HL-60/S4 treated with retinoic acid at 250 ng/mL for 4 days and 3 days (cell line): ENCODE measurements at regions not wholly inside any gene's neighbourhood (a gene's known extent, or its start where the extent isn't known, plus 50 kb on each side); places are given as distances from the start of the nearest gene placed in this dataset.

Source experiments
- in situ Hi-C: fragments of 300-500 bp; cut with MboI; formaldehyde crosslinking; loops from 2 replicates; pipeline ENCODE4 v1.7.0; 2022; ENCODE audit warnings: low sequenced_read_pairs

GRCh38 chr9:87148331-87149104 lies 201.2 kb upstream of the GAS1 start:
- in situ Hi-C loops = no loop called here

DNA sequence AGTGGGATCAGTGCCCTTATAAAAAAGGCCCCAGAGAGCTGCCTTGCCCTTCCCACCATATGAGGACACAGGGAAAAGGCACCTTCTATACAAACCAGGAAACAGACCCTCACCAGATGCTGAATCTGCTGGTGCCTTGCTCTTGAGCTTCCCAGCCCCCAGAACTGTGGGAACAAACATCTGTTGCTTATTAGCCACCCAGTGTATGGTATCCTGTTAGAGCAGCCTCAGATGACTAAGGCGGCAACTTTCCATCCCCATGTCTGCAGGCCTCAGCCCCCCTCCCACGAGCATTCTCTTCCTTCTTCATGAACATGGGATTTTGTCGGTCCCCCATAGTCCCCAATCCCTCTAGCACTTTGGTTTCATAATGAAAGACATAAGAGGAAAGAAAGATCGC lies 202.5 kb upstream of the GAS1 start:
- in situ Hi-C loops = no loop called here

DNA sequence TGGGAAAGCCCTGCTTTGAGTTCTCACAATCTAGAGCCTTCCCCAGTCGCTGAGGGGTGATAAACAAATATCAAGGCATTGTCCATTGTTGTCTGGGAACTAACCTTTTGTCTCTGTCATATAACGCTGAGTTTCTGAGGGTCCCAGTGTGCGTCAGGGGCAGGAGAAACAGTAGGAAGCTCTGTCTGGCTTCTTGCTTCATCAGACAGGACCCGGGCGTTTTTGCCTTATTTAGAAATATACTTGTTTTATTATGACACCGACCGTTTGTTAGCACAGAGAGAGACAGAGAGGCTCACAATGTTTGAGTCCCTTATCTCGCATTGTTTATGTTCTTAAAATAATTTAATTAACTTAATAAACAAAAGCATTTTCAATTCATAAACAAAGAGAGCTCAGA lies 204.9 kb upstream of the GAS1 start:
- in situ Hi-C loops = no loop called here

DNA sequence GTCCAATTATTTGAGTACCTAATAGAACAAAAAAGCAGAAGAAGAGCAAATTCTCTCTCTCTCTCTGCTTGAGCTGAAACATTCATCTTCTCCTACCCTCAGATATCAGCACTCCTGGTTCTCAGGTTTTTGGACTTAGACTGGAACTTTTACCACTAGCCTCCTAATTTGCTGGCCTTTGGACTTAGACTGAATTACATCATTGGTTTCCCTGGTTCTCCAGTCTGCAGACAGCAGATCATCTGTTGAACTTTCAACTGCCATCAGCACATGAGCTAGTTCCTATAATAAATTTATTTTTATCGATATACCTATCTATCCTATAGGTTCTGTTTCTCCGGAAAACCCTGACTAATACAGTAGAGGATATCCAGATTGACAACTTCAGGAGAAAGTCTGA lies 208.9 kb upstream of the GAS1 start:
- in situ Hi-C loops = no loop called here

- in situ Hi-C loops = no loop called here
Measured at GRCh38 chr9:87157366-87158031, 210.2 kb upstream of the GAS1 start.

- in situ Hi-C loops = no loop called here
Measured at GRCh38 chr9:87158765-87159164, 211.5 kb upstream of the GAS1 start.

DNA sequence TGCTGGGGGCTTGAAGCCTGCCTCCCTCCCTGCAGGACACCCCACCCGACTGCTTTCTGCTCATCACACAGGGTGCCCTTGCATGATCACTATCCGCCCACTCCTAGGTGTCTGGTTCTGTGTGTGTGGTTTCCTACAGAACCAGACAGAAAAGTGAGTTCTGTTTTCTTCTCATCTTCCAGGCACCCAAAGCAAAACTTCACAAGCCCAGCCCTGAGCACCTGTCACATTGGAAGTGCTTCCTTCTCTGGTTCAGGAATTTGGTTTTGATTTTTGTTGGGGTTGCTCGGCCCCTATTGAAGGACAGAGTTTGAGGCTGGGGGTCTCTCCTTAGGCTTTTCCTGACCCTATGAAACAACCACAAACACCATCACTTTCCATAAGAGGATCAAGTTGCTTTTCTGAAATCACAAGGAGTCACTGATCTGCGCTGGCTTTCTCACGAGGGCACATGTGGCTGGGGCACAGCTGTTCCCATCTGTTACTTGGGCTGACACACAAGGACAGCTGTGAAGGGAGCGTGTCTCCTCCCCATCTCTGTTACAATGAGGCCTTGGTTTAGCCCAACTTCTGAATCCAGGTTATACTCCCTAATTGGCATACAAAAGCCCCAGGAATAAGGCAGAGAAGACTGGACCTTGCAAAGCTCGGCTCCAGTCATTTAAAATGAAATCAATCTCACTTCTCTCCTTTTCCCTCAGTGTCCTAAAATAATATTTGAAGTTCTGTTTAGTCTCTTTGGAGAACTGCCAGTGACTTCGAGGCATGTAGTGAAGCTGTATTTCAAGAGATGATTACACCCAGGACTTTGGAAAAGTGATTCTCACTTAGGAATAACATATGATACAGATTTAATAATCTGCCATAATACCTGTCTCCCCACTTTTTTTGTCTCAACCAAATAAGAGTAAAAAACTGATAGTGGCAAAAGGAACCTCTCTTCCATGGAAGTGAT lies 213.1 kb upstream of the GAS1 start:
- in situ Hi-C loops = no loop called here

DNA sequence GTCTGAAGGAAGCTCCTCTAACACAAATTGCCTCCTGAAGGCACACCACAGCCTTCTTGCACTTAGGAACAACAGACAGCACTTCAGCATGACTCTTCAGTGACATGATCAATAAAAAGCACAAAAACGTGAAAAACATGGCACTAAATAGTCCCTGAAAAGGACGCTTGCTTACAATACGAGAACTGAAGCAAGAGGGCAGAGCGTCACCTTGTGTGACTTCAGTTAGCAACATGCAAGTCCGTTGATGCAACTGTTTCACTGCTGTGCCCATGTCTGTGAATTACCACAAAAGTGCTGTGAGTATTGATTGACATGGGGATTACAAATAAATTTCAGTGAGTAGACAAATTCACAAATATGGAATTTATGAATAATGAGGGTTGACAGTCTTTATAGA lies 219.9 kb upstream of the GAS1 start:
- in situ Hi-C loops = no loop called here

GRCh38 chr9:87167582-87167981 lies 220.3 kb upstream of the GAS1 start:
- in situ Hi-C loops = no loop called here

- in situ Hi-C loops = no loop called here
Measured at GRCh38 chr9:87178302-87178701, 231.0 kb upstream of the GAS1 start.

- in situ Hi-C loops = no loop called here
Measured at GRCh38 chr9:87179553-87180340, 232.4 kb upstream of the GAS1 start.

DNA sequence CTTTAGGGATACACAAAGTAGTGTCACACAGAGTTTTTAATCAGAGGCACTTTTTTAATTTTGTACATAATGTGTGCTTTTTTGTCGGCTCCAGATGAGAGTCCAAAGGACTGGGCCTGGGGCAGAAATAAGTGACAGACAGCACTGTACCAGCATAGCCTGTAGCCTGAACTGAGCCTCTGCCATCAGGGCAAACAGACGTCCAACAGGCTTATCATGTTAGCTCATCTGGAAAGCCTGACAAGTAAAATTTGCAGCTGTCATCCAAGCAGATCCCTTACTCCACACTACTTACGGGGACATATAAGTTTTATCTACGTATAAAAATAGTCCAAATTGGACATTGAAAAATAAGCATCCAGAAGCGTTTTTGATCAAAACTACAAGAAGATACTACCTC lies 233.1 kb upstream of the GAS1 start:
- in situ Hi-C loops = no loop called here

DNA sequence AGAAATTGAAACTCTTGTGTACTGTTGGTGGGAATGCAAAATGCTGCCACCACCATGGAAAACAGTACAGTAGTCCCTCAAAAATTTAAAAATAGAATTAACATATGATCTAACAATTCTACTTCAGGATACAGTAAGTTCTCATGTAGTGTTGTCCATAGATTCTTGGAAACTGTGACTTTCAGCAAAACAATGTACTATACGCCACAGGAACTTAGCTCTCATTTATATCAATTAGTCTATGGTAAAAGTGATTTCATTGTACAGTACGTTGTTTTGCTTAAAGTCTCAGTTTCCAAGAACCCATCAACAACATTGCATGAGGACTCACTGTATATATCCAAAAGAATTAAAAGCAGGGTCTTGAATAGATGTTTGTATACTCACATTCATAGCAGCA lies 233.5 kb upstream of the GAS1 start:
- in situ Hi-C loops = no loop called here

- in situ Hi-C loops = no loop called here
Measured at GRCh38 chr9:87181670-87182069, 234.4 kb upstream of the GAS1 start.

DNA sequence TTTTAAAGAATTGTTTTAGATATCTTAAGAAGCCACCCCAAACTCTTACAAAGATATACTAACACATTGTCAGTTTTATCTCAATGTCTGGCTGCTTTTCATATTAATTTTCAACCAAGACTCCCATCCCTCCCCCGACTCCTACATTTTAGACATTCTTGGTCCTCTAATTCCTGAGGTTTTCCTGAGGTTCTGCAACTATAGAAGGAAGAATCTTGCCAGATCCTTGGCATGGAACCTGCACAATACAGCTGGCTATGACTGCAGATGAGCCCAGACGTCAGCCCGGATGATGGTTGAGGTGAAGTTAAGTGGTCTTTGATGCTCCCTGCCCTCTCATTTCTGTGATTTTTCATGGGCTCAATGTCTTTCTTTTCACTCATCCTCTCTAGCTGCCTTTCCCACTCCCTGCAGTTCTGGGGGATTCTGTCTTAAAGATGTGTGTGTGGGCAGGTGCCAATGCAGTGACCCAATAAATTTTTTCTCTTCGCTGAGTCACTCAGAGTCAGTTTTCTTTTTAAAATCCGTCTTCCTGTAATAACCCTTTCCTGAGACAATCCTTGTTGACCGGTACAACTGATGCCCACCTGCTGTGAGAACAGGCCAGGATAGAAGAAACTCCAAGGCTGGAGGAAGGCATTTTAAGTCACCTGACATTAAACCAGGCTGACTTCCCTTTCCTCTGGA lies 237.8 kb upstream of the GAS1 start:
- in situ Hi-C loops = no loop called here

- in situ Hi-C loops = no loop called here
Measured at GRCh38 chr9:87187656-87188055, 240.3 kb upstream of the GAS1 start.

- in situ Hi-C loops = no loop called here
Measured at GRCh38 chr9:87189006-87189405, 241.7 kb upstream of the GAS1 start.

- in situ Hi-C loops = no loop called here
Measured at GRCh38 chr9:87193151-87193550, 245.8 kb upstream of the GAS1 start.

- in situ Hi-C loops = no loop called here
Measured at GRCh38 chr9:87193925-87194868, 246.9 kb upstream of the GAS1 start.
